ENCODE measurements at regions not wholly inside any gene's neighbourhood (a gene's known extent, or its start where the extent isn't known, plus 50 kb on each side); places are given as distances from the start of the nearest gene placed in this dataset.

GRCh38 chr6:126091466-126091865, 105.1 kb downstream of the TRMT11 start:
- no peak for DNase-seq (ENCODE audit: extremely low read depth in 1 of 2, low read depth in 1 of 2)

- no peak for DNase-seq (ENCODE audit: extremely low read depth in 1 of 2, low read depth in 1 of 2)
Measured at GRCh38 chr6:126093108-126093507, 106.8 kb downstream of the TRMT11 start.

DNA sequence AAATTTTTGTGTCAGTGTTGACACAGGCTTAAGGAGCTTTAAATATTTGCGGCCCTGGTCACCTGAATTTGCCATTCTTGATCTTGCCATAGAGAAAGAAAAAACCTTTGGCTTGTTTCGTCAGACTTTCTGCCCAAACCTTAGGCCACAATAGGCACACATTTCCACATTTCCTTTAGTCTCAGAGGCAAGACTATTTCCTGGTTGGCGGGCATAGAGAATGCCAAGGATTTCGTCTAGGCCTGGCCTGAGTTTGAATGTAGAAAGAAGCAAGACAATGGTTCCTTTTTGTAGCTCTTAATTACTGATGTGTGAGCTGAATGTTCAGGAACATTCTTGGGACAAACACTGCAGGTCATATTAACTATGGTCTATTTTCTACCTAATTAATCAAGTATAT, 108.1 kb downstream of the TRMT11 start:
- no peak for DNase-seq (ENCODE audit: extremely low read depth in 1 of 2, low read depth in 1 of 2)

GRCh38 chr6:126100386-126100785, 114.0 kb downstream of the TRMT11 start:
- no peak for DNase-seq (ENCODE audit: extremely low read depth in 1 of 2, low read depth in 1 of 2)

GRCh38 chr6:126102358-126102757, 116.0 kb downstream of the TRMT11 start:
- no peak for DNase-seq (ENCODE audit: extremely low read depth in 1 of 2, low read depth in 1 of 2)

- no peak for DNase-seq (ENCODE audit: extremely low read depth in 1 of 2, low read depth in 1 of 2)
Measured at GRCh38 chr6:126103993-126104392, 117.7 kb downstream of the TRMT11 start.

GRCh38 chr6:126107475-126108166, 121.3 kb downstream of the TRMT11 start:
- DNase-seq (ENCODE audit: extremely low read depth in 1 of 2, low read depth in 1 of 2): no peak

DNA sequence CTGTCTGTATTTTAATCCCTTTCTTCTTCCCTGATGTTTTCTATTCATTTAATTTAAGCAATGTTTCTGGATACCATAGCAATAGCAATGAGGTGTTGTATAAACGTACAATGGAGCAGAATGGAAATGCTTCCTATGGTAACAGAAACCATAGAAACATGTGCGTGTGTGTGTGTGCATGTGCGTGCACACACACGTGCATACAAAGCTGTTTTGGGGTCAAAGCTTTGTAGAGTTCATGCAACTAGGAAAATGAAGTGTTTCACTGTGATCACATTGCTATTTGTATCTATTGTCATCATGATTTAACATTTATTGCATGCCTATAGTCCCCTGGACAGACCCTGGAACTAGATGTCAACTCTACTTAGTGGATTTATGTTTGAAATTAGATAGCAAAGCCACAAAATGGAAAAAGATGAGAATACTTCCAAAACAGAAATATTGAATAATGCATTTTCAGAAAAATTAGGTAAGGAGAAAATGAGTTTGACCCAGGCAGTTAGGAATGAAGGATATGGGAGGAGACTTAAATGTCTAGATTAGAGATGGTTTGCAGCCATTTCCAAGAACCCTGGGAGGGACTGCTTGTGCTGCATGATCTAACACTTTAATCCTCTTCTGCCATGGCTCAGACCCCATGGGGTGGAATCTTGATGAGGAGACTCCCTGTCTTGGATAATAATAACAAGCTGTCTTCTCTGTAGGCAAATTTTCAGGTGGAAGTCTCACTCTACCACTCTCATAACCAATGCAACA, 124.4 kb downstream of the TRMT11 start:
- DNase-seq (ENCODE audit: extremely low read depth in 1 of 2, low read depth in 1 of 2): no peak

DNA sequence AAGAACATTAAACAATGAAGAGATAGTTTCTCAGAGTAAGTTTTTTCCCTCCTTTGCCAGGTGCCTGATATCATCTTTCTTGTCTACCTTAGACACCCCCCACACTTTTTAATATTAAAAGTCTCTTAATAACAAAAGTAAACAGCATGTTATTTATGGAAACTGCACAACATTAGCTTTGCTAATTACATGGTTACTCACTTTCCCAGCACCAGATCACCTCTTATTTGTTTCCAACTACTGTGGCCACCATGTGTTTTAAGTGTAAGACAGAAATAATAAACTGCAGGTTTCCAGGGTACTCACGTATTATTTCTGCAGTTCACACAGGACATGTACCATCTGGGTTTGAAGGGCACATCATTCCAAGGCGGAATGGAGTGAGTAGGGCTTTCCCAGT, 125.0 kb downstream of the TRMT11 start:
- DNase-seq (ENCODE audit: extremely low read depth in 1 of 2, low read depth in 1 of 2): no peak

DNA sequence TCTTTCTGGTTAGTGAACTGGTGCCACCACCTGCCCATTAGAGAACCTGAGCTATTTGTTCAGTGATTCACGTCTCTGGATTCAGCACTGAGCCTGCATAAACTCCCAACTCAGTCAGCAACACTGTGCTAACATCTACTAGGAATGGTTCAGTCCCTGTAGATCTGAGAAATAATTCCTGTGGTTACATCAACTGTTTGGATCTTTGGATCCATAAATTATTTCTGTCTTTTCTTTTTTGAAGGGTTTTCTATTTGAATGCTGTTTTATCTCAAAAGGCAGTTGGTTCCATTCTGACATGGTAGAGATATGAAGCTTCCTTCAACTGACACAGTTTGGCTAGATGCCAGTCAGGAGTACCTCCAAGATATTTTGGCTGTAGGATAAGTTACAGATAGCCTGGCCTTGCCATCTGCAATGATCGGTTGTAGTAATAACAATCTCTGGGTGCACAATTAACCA, 125.9 kb downstream of the TRMT11 start:
- DNase-seq (ENCODE audit: extremely low read depth in 1 of 2, low read depth in 1 of 2): no peak

DNA sequence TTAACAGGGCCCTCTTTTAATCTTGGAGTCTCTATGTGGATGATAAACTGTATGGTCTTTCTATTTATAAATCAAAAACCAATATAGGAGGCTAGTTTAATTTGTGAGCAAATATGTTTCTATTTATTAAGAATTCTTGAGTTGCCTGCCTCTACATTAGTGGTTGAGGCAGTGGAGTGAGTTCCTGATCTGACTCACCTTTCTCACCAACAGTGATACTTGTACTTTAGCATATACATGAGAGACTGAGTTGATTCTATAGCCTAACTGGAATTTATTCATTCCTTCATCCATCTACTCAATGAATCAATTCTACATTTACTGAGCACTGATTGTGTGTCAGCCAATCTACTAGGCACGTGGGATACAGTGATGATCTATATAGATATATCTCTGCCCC, 126.9 kb downstream of the TRMT11 start:
- DNase-seq (ENCODE audit: extremely low read depth in 1 of 2, low read depth in 1 of 2): no peak

DNA sequence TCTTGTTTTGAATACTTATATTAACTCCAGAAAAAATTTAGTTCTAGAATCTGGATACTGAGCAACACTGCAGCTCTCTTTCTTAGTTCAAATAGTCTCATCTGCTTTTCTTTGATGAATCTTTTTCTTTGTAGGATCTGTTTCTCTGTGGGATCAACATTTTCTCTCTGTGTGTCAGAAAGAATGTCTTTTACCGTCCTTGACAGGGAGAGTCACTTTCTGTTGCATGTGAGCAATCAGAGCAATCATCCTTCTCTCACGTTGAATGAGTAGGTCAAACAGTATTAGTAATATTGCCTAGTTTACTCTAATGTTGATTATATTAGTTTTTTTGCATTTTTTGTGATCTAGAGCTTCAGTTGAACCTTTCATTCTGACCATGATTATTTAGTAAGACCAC, 130.9 kb downstream of the TRMT11 start:
- no peak for DNase-seq (ENCODE audit: extremely low read depth in 1 of 2, low read depth in 1 of 2)

DNA sequence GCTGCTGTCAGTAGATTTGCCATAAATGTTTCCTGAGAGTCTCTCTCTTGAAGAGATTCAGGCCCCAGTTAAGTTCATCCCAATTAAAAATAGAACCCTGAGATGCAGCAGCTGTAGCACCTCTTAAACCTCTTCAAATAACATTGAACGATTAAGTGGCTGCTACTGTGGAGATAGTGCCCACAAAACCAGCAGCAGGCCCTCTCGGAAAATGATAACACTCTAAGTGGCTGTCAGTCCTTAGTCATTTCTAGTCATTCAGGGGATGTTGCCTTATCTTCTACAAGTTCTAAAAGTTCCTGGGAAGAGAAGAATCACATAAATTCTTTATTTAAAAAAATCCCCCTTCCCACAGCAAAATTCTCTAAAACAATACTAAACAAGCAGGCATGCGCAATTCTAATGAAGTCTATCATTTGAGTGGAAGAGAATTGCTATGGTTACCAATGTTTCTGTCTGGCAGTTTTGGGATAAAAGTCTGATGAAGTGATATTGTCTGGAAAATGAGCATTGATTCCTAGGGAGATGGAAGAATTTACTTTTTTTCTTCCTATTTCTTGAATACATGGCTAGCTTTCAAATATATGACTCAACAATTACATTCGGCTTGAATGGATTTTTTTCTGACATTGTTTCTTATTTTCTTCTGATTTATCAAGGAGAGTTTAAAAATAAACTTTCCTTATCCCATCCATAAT, 131.9 kb downstream of the TRMT11 start:
- DNase-seq (ENCODE audit: extremely low read depth in 1 of 2, low read depth in 1 of 2): no peak

GRCh38 chr6:126118936-126119335, 132.6 kb downstream of the TRMT11 start:
- no peak for DNase-seq (ENCODE audit: extremely low read depth in 1 of 2, low read depth in 1 of 2)

DNA sequence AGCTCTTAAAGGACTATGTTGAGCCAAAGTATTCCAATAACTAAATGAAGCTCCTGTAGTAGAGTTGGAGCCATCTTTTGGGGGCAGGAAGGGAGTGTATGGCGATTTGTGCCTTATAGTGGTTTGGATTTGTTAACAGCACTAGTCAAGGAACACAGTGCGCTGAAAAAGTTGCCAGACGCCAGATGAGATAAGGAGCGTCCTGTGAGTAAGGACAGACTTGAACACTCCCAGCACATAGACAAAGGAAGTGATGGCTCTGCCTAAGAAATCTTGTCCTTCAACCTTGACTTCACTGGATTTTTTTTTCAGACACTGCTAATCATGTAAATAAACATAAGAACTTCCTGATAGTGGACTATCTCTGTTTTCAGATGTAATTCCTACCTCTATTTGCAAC, 136.9 kb downstream of the TRMT11 start:
- no peak for DNase-seq (ENCODE audit: extremely low read depth in 1 of 2, low read depth in 1 of 2)

DNA sequence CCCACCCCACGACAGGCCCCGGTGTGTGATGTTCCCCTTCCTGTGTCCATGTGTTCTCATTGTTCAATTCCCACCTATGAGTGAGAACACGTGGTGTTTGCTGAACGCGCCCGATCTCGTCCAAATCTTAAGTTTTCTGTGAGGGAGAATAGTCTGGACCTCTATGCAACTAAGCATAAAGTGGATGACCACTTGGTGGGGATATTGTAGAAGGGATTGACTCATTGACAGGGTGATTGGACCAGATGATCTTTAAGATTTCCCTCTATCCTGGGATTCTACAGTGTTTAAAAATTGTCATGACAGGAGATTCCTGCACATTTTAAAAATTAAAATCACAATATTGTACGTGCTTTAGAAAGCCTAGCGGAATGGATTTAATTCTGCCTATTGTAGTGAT, 141.3 kb downstream of the TRMT11 start:
- DNase-seq (ENCODE audit: extremely low read depth in 1 of 2, low read depth in 1 of 2): no peak

GRCh38 chr6:126131246-126131645, 144.9 kb downstream of the TRMT11 start:
- no peak for DNase-seq (ENCODE audit: extremely low read depth in 1 of 2, low read depth in 1 of 2)

DNA sequence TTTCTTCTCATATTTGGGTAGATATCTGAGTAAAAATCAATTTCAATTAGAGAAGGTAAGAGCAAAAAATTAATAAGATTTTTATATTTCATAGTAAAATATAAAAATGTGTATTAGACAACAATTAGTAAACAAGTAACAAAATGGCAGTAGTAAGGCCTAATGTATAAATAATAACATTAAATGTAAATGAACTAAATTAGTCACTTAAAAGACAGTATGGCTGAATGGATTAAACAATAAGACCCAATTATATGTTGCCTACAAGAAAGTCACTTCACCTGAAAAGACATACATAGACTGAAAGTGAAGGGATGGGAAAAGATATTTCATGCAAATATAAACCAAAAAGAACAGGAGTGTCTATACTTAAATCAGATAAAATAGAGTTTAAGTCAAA, 147.6 kb downstream of the TRMT11 start:
- no peak for DNase-seq (ENCODE audit: extremely low read depth in 1 of 2, low read depth in 1 of 2)

DNA sequence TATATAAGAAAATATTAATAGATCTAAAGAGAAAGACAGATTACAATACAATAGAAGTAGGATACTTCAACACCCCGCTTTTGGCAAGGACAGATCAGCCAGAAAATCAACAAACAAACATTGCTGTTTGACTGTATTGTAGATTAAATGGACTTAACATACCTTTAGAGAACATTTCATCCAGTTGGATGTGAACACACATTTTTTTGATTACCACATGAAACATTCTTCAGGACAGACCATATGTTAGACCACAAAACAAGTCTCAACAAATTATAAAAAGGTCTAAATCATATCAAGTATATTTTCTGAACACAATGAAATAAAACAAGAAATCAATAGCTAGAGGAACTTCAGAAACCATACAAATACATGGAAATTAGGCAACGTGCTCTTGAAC, 148.2 kb downstream of the TRMT11 start:
- DNase-seq (ENCODE audit: extremely low read depth in 1 of 2, low read depth in 1 of 2): no peak

DNA sequence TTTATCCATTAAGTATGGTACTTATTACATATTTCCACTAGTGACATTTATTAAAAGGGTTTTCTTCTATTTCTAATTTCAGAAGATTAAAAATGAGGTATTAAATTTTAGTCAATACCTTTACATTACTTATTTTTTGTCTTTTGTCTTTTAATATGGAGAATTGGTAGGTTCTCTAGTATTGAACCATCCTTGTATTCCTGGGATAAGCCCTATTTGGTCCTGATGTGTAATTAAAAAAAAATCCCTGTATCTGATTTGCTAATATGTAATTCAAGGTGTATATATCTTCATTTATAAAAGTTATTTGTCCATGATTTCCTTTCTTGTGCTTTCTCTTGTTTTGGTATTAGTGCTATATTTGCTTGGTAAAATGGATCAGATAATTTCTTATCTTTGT, 153.7 kb downstream of the TRMT11 start:
- DNase-seq (ENCODE audit: extremely low read depth in 1 of 2, low read depth in 1 of 2): no peak

DNA sequence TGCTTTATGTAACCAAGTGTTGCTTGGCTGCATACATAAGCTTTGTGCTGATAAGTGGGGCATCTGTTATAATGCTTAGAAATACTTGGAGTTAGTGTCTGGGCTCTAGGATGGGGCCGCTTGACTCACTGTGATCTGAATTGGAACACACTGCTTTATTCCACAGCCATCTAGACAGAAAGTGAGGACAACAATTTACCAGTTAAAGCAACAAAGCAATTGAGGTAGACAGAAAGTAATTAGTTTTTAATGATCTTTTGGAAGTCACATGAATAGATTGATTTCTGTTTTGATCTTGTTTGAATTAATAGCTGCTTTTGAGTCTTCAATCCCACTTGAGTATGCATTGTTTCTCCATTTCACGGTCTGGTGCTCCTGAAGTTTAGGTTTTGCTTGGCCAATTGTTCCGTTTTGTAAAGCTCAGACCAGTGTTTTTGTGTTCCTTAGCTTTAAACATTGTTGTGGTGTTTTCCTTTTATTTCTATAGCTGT, 157.5 kb downstream of the TRMT11 start:
- no peak for DNase-seq (ENCODE audit: extremely low read depth in 1 of 2, low read depth in 1 of 2)

DNA sequence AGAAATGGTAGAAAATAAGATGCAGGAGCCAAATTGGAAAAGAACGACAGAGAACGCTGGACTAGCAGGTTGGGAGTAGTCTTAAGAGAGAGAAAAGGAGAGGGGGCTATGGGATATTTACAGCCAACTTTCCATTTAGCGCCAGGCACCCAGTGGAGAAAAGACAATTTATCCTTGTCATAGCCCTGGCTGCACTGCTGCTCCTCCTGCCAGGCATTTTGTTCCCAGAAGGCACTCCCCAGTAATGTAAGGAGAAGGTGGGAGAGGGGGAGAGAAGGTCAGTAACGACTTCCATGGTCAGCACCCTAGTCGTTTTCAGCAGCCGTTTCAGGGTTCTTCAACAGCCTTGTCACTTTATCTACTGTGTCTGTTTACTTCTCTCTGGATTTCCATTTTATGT, 159.0 kb downstream of the TRMT11 start:
- DNase-seq (ENCODE audit: extremely low read depth in 1 of 2, low read depth in 1 of 2): no peak
